CD4-positive, alpha-beta T cell treated with Interferon gamma for 1 hour (primary cell): ENCODE measurements at regions not wholly inside any gene's neighbourhood (a gene's known extent, or its start where the extent isn't known, plus 50 kb on each side); places are given as distances from the start of the nearest gene placed in this dataset.
"Not testable (repeated sequence)": the region's sequence is repeated elsewhere in the genome, so short reads cannot be mapped to it uniquely, and the experiment has no call there.

ENCODE experiments used
- DNase-seq: peaks from one replicate; pipeline ENCODE4 v3.0.0-alpha.2; 2020

DNA sequence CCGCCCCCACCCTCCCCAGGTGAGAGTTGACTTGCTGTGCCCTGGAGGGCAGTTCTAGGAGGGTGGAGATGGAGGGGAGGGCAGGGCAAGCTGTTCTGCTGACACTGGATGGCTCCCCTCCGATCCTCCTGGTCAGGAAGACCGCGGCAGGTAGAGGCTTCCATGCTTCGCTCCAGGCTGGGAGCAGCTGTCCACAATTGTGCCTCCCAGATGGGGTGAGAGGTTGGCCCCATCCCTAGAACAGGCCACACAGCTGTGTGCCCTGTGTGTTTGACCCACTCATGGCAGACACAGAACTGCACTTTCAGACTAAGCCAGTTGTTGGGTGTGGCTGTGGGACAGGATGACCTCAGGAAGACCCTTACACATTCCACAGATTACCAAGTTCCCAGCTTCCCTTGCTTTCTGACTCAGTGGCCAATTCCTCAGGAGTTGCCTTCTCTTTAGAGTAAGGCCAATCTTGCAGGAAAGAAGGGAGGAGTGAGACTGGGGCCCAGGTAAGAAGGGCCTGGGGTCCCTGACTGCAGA, 72.1 kb upstream of the HSPA9 start:
- DNase-seq = no peak

DNA sequence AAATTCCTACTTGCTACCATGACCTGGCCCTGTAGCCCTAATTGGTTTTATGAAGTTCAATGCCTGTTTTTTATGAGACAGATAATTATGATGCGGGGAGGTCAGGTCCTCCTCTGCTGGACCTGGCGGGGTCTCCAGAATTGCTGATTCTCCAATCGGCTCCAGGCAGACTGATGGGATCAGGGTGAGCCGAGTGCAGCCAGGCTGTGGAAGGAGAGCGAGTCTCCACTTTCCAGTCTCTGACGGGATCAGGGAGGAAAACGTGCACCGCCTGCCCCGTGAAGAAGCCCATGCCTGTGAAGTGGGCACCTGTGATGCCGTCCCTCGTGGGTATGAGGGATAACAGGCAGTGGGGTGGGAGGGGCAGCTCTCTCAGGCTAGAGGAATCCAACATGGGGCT, 71.5 kb upstream of the HSPA9 start:
- no peak for DNase-seq

DNA sequence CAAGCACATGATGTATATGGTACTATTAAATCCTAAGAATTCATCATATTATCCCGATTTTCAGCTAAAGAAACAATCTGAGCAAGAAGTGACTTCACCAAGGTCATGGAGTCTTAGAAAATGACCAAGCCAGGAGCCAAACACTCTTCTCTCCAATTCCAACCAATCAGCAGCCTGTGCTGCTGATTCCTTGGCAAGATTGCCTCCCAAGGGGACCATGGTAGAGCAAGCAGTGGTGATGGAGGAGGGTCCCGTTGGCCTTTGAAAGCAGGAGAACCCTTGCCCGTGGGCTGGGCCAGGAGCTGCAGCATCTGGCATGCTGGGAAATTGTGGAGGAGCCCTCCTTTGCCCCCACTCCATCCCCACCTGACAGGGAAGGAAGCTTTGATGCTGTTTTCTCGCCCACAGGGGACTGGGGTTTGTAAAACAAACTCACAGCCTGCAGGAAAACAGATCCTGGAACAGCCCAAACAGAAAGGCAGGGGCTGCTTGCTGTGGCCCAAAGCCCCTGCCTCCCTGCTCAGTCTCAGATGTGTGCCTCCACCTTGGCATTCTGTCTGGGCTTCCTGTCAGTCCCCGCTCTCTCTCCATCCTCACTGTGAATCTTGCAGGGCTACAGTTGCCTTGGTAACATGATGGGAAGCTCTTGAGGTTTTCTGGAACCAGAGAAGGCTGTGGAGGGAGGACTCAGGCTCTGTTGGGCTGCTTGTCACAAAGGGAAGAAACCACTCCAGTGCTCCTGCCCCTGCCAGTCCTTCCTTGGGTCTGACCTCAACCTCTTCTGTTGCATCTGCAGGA, 70.8 kb upstream of the HSPA9 start:
- DNase-seq = no peak

DNA sequence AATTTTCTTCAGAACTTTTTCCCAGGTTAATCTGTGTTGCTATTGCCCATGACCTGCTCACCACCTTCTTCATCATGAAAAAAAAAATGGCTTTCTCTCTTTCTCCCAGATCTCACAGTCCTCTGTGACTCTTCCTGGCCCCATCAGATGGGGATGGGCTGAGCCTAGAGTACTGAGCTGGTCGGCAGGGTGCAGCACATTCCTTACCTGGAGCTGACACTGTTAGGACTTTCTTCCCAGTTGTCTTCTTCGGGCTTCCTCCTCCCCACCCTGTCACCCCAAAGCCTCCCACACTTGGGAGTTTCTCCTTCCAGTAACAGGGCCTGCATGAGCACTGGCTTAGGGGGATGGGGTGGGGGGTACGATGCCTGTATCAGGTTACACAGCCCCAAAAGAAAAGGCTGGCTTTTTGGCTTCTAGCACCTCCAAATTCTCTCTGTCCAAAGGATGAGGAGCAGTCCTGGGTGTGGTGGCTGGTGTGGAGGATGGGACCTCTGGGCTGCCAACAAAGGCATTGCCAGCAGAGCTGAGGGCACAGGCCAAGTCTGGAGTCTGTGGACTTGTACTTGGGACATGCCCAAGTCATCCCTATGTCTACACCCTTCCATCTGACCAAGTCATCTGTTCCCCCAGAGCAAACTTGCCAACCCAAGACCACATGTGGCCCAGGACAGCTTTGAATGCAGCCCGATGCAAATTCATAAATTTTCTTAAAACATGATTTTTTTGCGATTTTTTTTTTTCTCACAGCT, 68.0 kb upstream of the HSPA9 start:
- no peak for DNase-seq

DNA sequence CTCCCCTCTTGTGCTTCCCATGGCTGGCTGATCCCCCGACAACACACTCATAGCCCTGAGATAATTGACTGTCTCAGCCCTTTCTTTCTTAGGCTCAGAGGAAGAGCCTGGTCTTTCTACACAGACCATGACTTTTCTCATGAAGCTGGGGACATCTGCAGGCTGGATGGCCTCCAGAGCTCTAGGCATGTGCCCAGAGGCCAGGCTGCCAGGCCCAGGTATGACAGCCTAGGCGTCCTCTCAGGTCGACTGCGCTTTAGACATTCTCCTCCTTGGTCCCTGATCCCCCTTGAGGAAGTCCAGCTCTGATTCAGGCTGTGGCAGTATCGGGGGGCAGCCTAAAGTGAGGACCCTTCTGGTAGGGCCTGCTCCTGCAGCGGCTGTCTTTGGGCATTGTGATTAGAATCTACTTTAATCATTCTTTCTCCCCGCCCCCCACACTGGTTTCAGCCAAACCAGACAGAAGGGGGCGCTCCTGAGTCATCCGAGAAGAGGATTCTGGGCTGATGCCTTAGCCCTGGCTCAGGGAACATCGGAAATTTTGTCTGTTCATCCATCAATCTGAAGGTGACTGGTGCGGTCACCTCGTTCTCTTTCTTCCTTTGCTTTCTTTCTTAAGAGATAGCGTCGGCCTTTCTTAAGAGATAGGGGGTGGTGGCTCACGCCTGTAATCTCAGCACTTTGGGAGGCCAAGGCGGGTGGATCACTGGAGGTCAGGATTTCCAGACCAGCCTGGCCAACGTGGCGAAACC, 66.5 kb upstream of the HSPA9 start:
- DNase-seq = peak; percentile 44

DNA sequence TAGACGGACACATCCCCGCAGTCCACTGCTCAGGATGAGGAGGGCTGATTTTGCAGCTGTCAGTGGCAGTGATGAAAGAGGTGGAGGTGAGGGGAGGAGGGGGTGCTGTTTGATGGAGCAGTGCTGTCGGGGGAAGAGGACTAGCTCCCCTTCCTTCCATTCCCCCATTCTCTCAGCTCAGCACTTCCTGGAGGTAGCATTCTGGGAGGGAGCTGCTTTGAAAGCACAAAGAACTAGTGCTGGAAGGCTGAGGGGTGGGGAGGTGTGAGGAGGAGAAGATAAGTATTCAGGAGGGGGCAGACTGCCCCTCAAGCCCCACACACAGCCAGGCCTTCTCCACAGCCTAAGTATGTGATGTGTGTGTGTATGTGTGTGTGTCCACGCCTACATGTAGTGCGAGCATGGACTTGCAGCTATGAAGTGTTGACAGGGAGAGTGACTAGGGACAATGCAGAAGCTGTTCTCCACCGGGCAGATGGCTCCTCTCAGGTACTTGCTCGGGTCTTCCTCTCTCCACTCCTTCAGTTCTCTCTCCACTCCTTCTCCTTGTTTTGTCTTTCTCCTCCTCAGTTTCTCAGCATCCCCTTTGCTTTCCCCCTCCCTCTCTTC, 65.5 kb upstream of the HSPA9 start:
- no peak for DNase-seq

DNA sequence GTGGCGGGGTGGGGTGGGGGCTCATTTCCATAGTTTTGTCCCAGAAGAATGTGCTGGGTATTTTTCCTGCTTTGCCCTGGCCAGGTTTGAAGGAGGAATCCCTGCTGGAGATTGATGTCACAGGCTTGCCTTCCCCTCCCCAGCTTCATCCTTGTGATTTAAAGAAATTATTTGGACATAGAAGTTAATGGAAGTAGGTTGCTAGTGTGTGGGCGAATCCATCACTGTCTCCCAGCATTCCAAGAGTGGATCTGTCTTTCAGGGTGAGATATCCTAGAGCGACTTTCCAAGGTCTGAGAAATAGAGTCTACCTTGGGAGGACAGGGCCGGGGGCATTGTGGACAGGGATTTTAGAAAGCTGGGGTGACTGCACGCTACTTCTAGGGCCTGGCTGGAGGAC, 64.9 kb upstream of the HSPA9 start:
- no peak for DNase-seq

DNA sequence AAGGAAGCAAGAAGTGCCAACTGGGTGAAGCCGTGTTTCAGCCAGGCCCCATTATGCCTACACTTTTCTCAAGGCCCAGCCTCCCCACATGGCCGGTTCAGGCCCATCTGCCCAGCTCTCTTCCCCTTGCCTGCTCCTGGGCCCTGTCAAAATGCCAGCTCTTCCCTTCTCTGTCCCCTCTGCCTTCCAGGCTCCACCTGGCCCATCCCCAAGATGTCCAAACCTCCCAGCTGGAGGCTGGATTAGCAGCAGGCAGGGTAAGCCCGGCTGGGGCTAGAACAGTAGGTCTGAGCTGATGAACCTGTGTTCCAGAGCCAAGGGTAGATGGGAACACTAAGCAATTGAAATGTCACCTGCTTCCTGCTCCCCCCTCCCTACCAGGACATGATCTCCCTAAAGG, 64.1 kb upstream of the HSPA9 start:
- no peak for DNase-seq

DNA sequence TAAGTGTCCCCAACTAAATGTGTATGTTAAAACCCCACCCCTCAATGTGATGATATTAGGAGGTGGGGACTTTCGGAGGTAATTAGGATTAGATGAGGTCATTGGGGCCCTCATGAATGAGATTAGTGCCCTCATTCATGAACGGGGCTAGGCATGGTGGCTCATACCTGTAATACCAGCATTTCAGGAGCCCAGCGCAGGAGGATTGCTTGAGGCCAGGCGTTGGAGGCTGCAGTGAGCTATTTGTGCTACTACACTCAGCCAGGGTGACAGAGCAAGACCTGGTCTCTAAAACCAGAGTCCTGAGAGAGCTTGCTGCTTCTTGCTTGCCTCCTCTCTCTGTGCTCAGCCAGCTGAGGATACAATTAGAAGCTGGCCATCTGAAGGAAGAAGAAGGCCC, 62.1 kb upstream of the HSPA9 start:
- DNase-seq = no peak

DNA sequence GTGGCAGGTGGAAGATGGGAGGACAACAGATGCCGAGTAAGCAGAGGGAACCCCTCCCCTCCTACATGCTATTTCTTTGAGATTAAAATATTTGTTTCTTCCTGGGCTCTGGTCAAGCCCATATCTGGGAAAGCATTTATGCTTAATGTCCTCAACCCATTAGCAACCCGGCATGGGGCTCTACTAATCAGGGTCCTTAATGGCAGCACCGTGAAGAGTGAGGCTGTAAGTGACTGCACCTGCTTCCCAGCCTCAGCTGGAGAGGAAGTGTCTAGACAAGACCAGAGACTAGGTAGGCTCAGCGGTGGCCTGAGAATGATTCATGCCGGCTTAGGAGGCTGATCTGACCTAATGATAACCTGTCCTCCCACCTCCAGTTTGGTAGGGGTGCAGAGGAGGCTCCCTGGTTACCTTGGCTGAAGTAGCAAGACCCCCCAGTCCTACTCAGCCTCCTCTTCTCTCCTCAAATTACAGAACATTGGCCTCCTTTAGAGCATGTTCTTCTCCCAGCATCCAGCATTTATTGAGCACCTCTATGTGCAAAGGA, 61.3 kb upstream of the HSPA9 start:
- DNase-seq = no peak

DNA sequence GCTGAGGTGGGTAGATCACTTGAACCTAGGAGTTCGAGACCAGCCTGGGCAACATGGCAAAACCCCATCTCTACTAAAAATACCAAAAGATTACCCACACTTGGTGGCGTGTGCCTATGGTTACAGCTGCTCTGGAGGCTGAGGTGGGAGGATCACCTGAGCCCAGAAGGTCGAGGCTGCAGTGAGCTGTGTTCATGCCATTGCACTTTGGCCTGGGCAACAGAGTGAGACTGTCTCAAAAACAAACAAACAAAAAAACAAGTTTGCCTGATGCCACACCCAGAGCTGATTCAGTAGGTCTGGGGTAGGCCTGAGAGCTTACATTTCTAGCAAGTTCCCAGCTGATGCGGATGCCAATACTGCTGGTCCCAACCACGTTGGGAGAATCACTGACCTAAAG, 60.5 kb upstream of the HSPA9 start:
- DNase-seq = no peak

DNA sequence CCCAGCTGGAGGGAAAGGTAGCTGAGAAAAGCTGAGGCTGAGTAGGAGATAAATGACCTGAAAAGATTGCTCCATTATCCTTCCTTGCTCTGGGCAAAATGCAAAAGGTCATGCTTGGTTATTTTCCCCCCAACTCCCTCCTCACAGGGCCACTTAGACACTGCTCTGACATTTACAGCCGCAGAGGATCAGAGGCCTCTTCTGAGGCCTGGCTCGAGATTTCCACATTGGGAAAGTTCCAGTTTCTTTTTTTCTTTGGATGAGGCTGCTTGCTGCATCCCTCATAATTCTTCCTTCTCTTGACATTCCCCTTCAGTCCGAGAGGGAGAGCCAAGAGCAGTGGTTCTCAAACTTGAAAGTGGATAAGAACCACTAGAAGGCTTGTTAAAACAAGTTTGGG, 60.1 kb upstream of the HSPA9 start:
- no peak for DNase-seq

DNA sequence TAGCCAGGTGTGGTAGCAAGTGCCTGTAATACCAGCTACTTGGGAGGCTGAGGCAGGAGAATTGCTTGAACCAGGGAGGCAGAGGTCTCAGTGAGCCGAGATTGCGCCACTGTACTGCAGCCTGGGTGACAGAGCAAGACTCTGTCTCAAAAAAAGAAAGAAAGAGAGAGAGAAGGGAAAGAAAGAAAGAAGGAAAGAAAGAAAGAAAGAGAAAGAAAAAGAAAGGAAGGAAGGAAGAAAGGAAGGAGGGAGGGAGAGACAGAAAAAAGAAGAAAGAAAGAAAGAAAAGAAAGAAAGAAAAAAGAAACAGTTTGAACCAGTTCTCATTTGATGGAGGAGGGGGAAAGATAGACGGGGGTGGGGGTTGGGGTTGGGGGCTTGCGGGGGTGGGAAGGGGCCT, 59.6 kb upstream of the HSPA9 start:
- DNase-seq = not testable (repeated sequence)

DNA sequence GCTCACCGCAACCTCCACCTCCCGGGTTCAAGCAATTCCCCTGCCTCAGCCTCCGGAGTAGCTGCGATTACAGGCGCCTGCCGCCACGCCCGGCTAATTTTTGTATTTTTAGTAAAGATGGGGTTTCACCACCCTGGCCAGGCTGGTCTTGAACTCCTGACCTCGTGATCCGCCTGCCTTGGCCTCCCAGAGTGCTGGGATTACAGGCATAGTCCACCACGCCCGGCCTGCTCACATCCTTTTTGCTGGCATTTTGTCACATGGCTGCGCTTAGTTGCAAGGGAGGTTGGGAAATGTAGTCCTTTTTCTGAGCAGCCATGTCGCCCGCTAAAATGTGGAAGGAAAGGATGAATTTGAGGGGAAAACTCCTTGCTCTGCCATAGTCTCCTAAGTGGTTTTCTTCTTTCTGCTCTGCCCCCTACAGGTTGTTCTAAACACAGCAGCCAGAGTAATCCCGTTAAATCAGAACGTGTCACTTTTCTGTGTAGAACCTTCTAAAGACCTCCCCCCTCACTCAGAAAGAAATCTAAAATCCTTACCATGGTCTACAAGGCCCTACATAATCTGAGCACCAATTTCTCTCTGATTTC, 57.8 kb upstream of the HSPA9 start:
- DNase-seq = peak; percentile 56

DNA sequence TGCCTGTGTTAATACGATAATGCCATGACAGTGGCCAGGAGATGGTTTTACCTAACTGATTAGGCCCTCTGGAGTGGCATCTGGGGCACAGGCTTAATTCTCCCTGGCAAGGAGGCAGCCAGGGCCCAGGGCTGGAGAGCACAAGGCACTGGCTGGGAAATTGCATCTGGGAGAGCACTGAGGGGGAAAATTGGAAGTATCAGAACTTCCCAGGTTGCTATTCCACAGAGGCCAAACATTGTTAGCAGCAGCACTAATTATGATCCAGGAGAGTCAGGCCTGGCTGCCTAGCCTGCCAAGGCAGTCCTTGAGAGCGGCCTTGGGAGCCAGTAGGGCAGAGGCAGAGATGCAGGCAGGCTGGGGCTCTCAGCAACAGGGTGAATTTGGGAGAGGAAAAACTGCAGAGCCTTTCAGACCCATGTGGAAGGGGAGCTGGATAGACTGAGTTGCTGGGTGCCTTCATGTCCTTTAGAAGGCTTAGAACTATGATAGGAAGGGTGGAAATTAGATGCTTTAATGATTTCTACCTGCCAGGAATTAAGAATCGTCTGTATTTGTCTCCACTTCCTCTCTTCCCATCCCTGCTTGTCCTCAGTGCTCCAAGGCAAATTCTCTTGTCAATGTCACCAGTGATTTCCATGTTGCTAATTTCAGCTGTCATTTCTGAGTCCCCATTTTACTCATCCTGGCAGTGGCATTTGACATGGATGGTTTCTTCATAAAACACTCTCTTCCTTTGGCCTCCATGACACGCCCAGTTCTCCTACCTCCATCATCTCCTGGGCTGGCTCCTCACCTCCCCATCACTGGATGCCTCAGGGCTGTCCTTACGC, 56.1 kb upstream of the HSPA9 start:
- DNase-seq = no peak

DNA sequence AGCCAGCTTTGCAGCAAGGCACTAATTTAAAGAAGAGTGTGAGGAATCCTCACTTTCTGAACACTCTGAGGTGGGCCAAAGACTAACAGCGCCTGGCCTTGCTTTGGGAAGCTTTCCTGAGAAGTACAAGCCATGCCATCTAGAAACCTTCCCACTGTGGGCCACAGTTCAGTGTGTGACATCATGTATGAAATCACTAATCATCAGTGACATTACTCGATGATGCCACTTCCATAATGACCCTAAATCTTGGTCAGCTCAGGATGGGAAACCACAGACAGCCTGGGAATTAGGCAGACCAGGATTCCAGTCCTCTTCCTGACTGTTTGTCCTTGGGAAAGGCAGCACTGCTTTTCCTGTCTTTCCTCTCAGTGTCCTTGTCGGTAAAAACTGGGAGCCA, 54.2 kb upstream of the HSPA9 start:
- DNase-seq = no peak

DNA sequence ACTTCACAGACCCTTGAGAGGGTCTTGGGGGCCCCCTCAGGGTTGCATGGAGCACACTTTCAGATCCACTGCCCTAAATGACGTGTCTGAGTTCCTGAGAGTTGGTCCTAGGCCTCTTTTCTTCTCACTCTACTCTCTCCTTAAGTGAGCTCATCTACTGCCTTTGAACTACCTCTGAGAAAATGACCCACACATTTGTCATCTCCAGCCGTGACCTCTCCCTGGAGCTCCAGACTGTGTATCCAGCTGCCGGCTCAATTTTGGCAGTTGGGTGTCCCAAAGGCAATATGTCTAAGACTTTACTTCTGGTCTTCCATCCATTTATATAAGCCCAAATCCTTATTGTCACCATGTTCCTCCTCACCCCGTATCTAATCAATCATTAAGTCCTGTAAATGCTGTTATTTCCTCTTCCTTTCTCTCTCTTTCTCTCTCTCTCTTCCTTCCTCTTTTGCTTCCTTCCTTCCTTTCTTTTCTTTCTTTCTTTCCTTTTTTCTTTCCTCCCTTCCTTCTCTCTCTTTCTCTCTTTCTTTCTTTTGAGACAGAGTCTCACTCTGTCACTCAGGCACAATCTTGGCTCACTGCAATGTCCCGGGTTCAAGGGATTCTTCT, 51.2 kb upstream of the HSPA9 start:
- DNase-seq = no peak

DNA sequence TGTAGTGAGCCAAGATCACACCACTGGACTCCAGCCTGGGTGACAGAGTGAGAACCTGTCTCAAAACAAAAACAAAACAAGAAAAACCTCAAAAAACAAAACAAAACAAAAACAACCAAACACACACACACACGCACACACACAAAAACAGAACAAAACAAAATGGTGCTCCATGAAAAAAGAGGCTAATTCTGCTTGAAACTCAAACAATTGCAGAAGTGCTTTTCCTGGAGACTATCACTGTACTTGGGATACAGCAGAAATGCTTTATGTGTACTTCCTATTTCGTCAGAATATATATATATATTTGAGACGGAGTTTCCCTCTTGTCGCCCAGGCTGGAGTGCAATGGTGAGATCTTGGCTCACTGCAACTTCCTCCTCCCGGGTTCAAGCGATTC, 49.9 kb upstream of the HSPA9 start:
- DNase-seq = no peak
